ENCODE measurements at regions not wholly inside any gene's neighbourhood (a gene's known extent, or its start where the extent isn't known, plus 50 kb on each side); places are given as distances from the start of the nearest gene placed in this dataset.

DNA sequence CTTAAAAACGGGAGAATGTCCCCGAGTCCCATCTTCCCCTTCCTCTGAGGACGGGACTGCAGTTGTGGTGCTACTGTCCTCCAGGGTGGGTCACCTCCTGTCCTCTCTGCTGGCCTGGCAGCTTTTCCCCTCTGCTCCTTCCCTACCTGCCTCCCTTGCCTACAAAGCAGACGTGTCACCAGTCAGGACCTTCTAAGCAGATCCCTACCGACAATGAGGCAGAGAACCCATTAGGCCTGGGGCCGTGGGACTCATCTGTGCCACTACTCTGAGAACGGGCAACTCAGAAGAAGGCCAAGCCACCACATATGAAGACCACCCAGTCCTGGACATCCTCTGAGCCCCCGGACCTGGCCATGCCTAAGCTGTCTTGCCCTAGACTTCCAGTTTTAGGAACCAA, 103.0 kb upstream of the TEX51 start:
- no peak overlapping the region for H3K4me3 ChIP-seq (ENCODE audit: control insufficient read depth, low read depth, low read length)
- TF ChIP-seq, protein P1, sequence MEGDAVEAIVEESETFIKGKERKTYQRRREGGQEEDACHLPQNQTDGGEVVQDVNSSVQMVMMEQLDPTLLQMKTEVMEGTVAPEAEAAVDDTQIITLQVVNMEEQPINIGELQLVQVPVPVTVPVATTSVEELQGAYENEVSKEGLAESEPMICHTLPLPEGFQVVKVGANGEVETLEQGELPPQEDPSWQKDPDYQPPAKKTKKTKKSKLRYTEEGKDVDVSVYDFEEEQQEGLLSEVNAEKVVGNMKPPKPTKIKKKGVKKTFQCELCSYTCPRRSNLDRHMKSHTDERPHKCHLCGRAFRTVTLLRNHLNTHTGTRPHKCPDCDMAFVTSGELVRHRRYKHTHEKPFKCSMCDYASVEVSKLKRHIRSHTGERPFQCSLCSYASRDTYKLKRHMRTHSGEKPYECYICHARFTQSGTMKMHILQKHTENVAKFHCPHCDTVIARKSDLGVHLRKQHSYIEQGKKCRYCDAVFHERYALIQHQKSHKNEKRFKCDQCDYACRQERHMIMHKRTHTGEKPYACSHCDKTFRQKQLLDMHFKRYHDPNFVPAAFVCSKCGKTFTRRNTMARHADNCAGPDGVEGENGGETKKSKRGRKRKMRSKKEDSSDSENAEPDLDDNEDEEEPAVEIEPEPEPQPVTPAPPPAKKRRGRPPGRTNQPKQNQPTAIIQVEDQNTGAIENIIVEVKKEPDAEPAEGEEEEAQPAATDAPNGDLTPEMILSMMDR (IDR thresholded peaks at IDR 0.05; ENCODE audit: control insufficient read depth, insufficient read depth, low read depth, low read length, missing control alignments): no peak
- DNase-seq (ENCODE audit: low read depth): no peak

GRCh38 chr2:126796931-126797621, 101.6 kb upstream of the TEX51 start:
- TF ChIP-seq, protein P1 (IDR thresholded peaks at IDR 0.05; ENCODE audit: control insufficient read depth, insufficient read depth, low read depth, low read length, missing control alignments): no peak
- H3K4me3 ChIP-seq (ENCODE audit: control insufficient read depth, low read depth, low read length): no peak overlapping the region
- no peak for DNase-seq (ENCODE audit: low read depth)

GRCh38 chr2:126797622-126798275, 100.9 kb upstream of the TEX51 start:
- TF ChIP-seq, protein P1 (IDR thresholded peaks at IDR 0.05; ENCODE audit: control insufficient read depth, insufficient read depth, low read depth, low read length, missing control alignments): no peak
- no peak overlapping the region for H3K4me3 ChIP-seq (ENCODE audit: control insufficient read depth, low read depth, low read length)
- no peak for DNase-seq (ENCODE audit: low read depth)

DNA sequence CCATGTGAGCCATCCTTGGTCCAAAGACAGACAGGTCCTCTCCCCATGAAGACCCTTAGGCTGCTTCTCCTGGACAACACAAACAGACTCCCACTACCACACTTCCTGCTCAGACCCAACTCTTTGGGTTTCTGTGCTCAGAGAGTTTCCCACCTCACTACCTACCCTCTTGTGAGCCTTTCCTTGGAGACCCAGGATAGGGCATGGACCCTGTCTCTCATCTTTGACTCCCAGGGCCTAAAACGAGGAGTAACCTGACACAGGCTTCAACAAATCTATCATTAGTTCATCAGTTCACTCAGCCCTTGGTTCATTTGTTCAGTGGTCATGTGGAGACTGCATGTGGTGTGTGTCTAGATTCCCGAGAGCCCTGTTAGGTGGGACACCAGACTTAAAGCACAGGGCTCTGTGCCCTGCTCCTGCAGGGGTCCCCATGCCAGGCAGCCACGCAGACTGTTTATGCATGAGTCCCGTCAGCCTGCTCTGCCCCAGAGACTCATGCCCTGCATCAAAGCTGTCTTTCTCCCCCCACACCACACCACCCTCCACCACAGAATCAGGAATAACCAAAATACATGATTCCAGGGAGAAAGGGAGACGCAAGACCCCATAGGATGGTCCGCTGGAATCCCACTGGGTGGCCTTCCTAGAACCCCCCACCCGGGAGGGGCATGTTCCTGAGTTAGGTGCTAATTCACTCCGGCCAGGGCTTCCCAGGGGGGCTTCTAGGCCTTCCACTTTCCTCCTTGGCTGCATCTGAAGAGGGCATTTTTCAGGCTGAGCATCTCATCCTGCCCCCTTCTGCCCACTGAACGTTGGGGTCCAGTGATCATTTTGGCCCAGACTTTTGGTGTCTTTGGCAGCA, 100.2 kb upstream of the TEX51 start:
- TF ChIP-seq, protein P1 (IDR thresholded peaks at IDR 0.05; ENCODE audit: control insufficient read depth, insufficient read depth, low read depth, low read length, missing control alignments): no peak
- no peak for DNase-seq (ENCODE audit: low read depth)
- H3K4me3 ChIP-seq (ENCODE audit: control insufficient read depth, low read depth, low read length): no peak overlapping the region

- DNase-seq (ENCODE audit: low read depth): no peak
- TF ChIP-seq, protein P1 (IDR thresholded peaks at IDR 0.05; ENCODE audit: control insufficient read depth, insufficient read depth, low read depth, low read length, missing control alignments): no peak
- no peak overlapping the region for H3K4me3 ChIP-seq (ENCODE audit: control insufficient read depth, low read depth, low read length)
These were observed 99.4 kb upstream of the TEX51 start for GRCh38 chr2:126799301-126799700.

GRCh38 chr2:126801473-126801872, 97.2 kb upstream of the TEX51 start:
- H3K4me3 ChIP-seq (ENCODE audit: control insufficient read depth, low read depth, low read length): no peak overlapping the region
- TF ChIP-seq, protein P1 (IDR thresholded peaks at IDR 0.05; ENCODE audit: control insufficient read depth, insufficient read depth, low read depth, low read length, missing control alignments): no peak
- no peak for DNase-seq (ENCODE audit: low read depth)

All from AG09309 (cell line).